ENCODE measurements at regions not wholly inside any gene's neighbourhood (a gene's known extent, or its start where the extent isn't known, plus 50 kb on each side); places are given as distances from the start of the nearest gene placed in this dataset.

DNA sequence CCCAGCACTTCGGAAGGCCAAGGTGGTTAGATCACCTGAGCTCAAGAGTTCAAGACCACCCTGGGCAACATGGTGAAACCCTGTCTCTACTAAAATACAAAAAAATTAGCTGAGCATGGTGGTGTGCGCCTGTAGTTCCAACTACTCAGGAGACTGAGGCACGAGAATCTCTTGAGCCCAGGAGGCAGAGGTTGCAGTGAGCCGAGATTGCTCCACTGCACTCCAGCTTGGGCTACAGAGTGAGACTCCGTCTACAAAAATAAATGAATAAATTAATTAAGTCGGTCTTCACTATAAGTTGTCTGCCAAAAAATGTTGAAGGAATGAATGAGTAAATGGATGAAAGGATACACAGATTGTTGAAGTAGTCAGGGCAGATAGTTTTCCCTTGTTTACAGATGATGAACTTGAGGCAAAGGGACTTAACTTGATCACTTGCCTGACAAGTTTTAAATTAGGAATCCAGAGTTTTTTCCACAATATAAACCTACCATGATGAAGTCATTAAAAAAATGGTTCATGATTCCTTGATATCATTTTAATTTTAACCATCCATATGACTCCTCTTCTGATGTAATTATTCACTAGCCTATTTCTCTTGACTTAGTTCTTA lies 130.8 kb downstream of the TLR5 start:
- TF ChIP-seq ZFX (IDR thresholded peaks at IDR 0.05) (no peak), RAD21 (IDR thresholded peaks at IDR 0.05; ENCODE audit: low read depth) (no peak), SP1 (IDR thresholded peaks at IDR 0.05; ENCODE audit: low read depth) (no peak), ATF3 (IDR thresholded peaks at IDR 0.05) (no peak), JUND (IDR thresholded peaks at IDR 0.05) (no peak), ELF1 (IDR thresholded peaks at IDR 0.05; ENCODE audit: borderline replicate concordance, low read depth) (no peak), ZNF274 (IDR thresholded peaks at IDR 0.05; ENCODE audit: low read depth, low read length) (no peak), CEBPB (IDR thresholded peaks at IDR 0.05; ENCODE audit: low read depth) (no peak), POLR2AphosphoS5 (IDR thresholded peaks at IDR 0.05; ENCODE audit: low read depth, low read length) (no peak)
- Histone ChIP-seq H3K27me3 (ENCODE audit: insufficient read depth, low read length) (peaks cover 4% of the 10 kb centered on the region; the same call in 1 of the 2 replicates), H3K27ac (ENCODE audit: low read depth, low read length) (no peak overlapping the region), H4K20me1 (ENCODE audit: insufficient read depth) (no peaks in the 10 kb centered on the region), H3K9ac (ENCODE audit: low read length) (no peak overlapping the region), H3K4me3 (replicated peaks in 1 of 2; ENCODE audit: low read depth in 1 of 2, low read length in 2 of 2) (no peak overlapping the region), H3K4me2 (ENCODE audit: low read length) (no peak overlapping the region), H2AFZ (ENCODE audit: low read depth, low read length, poor library complexity, severe bottlenecking) (no peak overlapping the region), H3K36me3 (ENCODE audit: control insufficient read depth in 1 of 2, insufficient read depth in 2 of 2, low read length in 2 of 2) (no peaks in the 10 kb centered on the region), H3K4me1 (ENCODE audit: control insufficient read depth in 1 of 2, insufficient read depth in 2 of 2, low read length in 2 of 2) (no peaks in the 10 kb centered on the region), H3K79me2 (ENCODE audit: insufficient read depth, low read length) (no peaks in the 10 kb centered on the region), H3K9me3 (ENCODE audit: control insufficient read depth in 1 of 2, insufficient read depth in 1 of 2, low read depth in 1 of 2, low read length in 2 of 2) (no peaks in the 10 kb centered on the region), H3K9me2 (ENCODE audit: insufficient read depth) (no peaks in the 10 kb centered on the region)
- ATAC-seq = no peak
- POLR2A ChIA-PET = no interaction called here
- intact Hi-C loops (cut with micrococcal nuclease) = no loop called here
- RAD21 ChIA-PET (ENCODE audit: low non-redundant PET in 1 of 2, low total read pairs in 2 of 2, uncharacterized antibody in 2 of 2, unreplicated experiment in 2 of 2) = no interaction called here
- no peak for DNase-seq (ENCODE audit: low read depth, low spot score)
- CTCF ChIA-PET = no interaction called here
- no TSS peak for BruUV-seq (replicated peaks)

DNA sequence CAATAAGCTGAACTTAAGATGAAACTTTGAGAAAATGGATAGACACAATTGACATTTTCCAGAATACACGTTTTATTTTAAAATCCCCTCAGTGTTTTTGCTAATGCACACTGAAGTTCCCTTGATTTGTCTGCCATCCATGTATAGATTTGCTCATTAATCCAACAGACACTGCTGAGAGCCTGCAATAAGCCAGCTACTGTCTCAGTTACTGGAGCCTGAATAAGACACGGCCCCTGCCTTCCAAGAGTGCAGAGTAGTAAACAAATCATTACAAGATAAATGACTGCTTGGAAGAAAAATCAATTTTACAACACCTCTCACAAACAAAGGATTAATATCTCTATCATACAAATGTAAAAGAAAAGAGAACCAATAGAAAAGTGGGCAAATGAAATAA lies 130.1 kb downstream of the TLR5 start:
- POLR2A ChIA-PET = no interaction called here
- Histone ChIP-seq H3K9me2 (ENCODE audit: insufficient read depth) (no peaks in the 10 kb centered on the region), H4K20me1 (ENCODE audit: insufficient read depth) (no peaks in the 10 kb centered on the region), H2AFZ (ENCODE audit: low read depth, low read length, poor library complexity, severe bottlenecking) (no peak overlapping the region), H3K36me3 (ENCODE audit: control insufficient read depth in 1 of 2, insufficient read depth in 2 of 2, low read length in 2 of 2) (no peaks in the 10 kb centered on the region), H3K79me2 (ENCODE audit: insufficient read depth, low read length) (no peaks in the 10 kb centered on the region), H3K9me3 (ENCODE audit: control insufficient read depth in 1 of 2, insufficient read depth in 1 of 2, low read depth in 1 of 2, low read length in 2 of 2) (no peaks in the 10 kb centered on the region), H3K4me1 (ENCODE audit: control insufficient read depth in 1 of 2, insufficient read depth in 2 of 2, low read length in 2 of 2) (no peaks in the 10 kb centered on the region), H3K27me3 (ENCODE audit: insufficient read depth, low read length) (peaks cover 4% of the 10 kb centered on the region; the same call in 1 of the 2 replicates), H3K4me3 (replicated peaks in 1 of 2; ENCODE audit: low read depth in 1 of 2, low read length in 2 of 2) (no peak overlapping the region), H3K4me2 (ENCODE audit: low read length) (no peak overlapping the region), H3K27ac (ENCODE audit: low read depth, low read length) (no peak overlapping the region), H3K9ac (ENCODE audit: low read length) (no peak overlapping the region)
- CTCF ChIA-PET = no interaction called here
- intact Hi-C loops (cut with micrococcal nuclease) = no loop called here
- RAD21 ChIA-PET (ENCODE audit: low non-redundant PET in 1 of 2, low total read pairs in 2 of 2, uncharacterized antibody in 2 of 2, unreplicated experiment in 2 of 2) = no interaction called here
- DNase-seq (ENCODE audit: low read depth, low spot score) = no peak
- TF ChIP-seq ZFX (IDR thresholded peaks at IDR 0.05) (no peak), TCF7L2 (IDR thresholded peaks at IDR 0.05; ENCODE audit: borderline replicate concordance, extremely low read depth, insufficient read depth, insufficient read length) (no peak), YY1 (IDR thresholded peaks at IDR 0.05; ENCODE audit: extremely low read depth, insufficient replicate concordance, low read depth, low read length) (no peak), RAD21 (IDR thresholded peaks at IDR 0.05; ENCODE audit: low read depth) (no peak), EGR1 (IDR thresholded peaks at IDR 0.05; ENCODE audit: low read depth) (no peak), JUND (IDR thresholded peaks at IDR 0.05) (no peak), ATF3 (IDR thresholded peaks at IDR 0.05) (no peak), ZNF274 (IDR thresholded peaks at IDR 0.05; ENCODE audit: low read depth, low read length) (no peak), EZH2 (IDR thresholded peaks at IDR 0.05) (no peak)
- TF ChIP-seq, protein P1, sequence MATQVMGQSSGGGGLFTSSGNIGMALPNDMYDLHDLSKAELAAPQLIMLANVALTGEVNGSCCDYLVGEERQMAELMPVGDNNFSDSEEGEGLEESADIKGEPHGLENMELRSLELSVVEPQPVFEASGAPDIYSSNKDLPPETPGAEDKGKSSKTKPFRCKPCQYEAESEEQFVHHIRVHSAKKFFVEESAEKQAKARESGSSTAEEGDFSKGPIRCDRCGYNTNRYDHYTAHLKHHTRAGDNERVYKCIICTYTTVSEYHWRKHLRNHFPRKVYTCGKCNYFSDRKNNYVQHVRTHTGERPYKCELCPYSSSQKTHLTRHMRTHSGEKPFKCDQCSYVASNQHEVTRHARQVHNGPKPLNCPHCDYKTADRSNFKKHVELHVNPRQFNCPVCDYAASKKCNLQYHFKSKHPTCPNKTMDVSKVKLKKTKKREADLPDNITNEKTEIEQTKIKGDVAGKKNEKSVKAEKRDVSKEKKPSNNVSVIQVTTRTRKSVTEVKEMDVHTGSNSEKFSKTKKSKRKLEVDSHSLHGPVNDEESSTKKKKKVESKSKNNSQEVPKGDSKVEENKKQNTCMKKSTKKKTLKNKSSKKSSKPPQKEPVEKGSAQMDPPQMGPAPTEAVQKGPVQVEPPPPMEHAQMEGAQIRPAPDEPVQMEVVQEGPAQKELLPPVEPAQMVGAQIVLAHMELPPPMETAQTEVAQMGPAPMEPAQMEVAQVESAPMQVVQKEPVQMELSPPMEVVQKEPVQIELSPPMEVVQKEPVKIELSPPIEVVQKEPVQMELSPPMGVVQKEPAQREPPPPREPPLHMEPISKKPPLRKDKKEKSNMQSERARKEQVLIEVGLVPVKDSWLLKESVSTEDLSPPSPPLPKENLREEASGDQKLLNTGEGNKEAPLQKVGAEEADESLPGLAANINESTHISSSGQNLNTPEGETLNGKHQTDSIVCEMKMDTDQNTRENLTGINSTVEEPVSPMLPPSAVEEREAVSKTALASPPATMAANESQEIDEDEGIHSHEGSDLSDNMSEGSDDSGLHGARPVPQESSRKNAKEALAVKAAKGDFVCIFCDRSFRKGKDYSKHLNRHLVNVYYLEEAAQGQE (IDR thresholded peaks at IDR 0.05; ENCODE audit: low read depth) = no peak
- TF ChIP-seq, protein P2, sequence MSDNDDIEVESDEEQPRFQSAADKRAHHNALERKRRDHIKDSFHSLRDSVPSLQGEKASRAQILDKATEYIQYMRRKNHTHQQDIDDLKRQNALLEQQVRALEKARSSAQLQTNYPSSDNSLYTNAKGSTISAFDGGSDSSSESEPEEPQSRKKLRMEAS (IDR thresholded peaks at IDR 0.05) = no peak
- no peak for ATAC-seq
- no TSS peak for BruUV-seq (replicated peaks)
